B cell (primary cell): ENCODE measurements at regions not wholly inside any gene's neighbourhood (a gene's known extent, or its start where the extent isn't known, plus 50 kb on each side); places are given as distances from the start of the nearest gene placed in this dataset.

Experiments
- ATAC-seq: fragments of 200-7000 bp; cut with Tn5 transposase; one replicate; pipeline ENCODE4 v1.10.0; 2021; ENCODE audit warnings: low read depth, mild to moderate bottlenecking, moderate number of reproducible peaks, moderate library complexity
- CTCF ChIA-PET: fragments of 350-600 bp; sonication (Branson Sonifier 250); formaldehyde crosslinking; loops from one replicate; lab custom pipeline; 2021; ENCODE audit warnings: antibody characterized with exemption, inconsistent platforms; lab: Charles Lee
- POLR2A ChIA-PET: fragments of 350-600 bp; sonication (Branson Sonifier 250); formaldehyde crosslinking; loops from one replicate; lab custom pipeline; 2021; ENCODE audit warnings: antibody characterized with exemption; lab: Charles Lee
- DNase-seq: peaks from one replicate; pipeline ENCODE4 v3.0.0; 2013
- H2AFZ ChIP-seq: 2 replicates; pipeline ENCODE4 v1.6.1; 2012; ENCODE audit warnings: mild to moderate bottlenecking, low read depth, low read length; ENCODE audit not compliant: insufficient read depth, poor library complexity, severe bottlenecking
- H3K27ac ChIP-seq, 2 donors: 1 replicate in 1 of 2; 2 replicates in 1 of 2; pipeline ENCODE4 v1.5.1; 2012 to 2013; ENCODE audit warnings: low read length in 2 of 2, mild to moderate bottlenecking in 2 of 2, moderate library complexity in 1 of 2
- H3K27me3 ChIP-seq, 4 experiments: fragments of 200-600 bp in 1 of 4; sonication (generic) in 1 of 4; replicated peaks in 1 of 4; 1 replicate in 2 of 4; 2 replicates in 2 of 4; pipeline versions ENCODE4 v1.6.1 to v1.7.0; 2013 to 2016; ENCODE audit warnings: low read length in 3 of 4, mild to moderate bottlenecking in 2 of 4, mixed read lengths in 1 of 4, moderate library complexity in 1 of 4; ENCODE audit not compliant: insufficient read depth in 4 of 4, control insufficient read depth in 3 of 4; ENCODE audit errors: control extremely low read depth in 1 of 4
- H3K36me3 ChIP-seq, 2 experiments: replicated peaks in 1 of 2; 1 replicate in 1 of 2; 2 replicates in 1 of 2; pipeline versions ENCODE4 v1.6.1 to v1.7.1; 2013; ENCODE audit warnings: low read length in 1 of 2; ENCODE audit not compliant: insufficient read depth in 2 of 2, control insufficient read depth in 1 of 2; ENCODE audit errors: control extremely low read depth in 1 of 2, extremely low read depth in 1 of 2
- H3K4me1 ChIP-seq, 2 donors: fragments of 200-600 bp in 1 of 2; sonication (generic) in 1 of 2; 1 replicate in 1 of 2; 2 replicates in 1 of 2; pipeline versions ENCODE4 v1.5.1 to v1.6.1; 2013 to 2017; ENCODE audit warnings: low read length in 2 of 2; ENCODE audit not compliant: control insufficient read depth in 2 of 2, insufficient read depth in 2 of 2
- H3K4me2 ChIP-seq: replicated peaks from 2 replicates; pipeline ENCODE3; 2012; ENCODE audit warnings: mild to moderate bottlenecking, low read depth, low read length; ENCODE audit not compliant: poor library complexity, severe bottlenecking
- H3K4me3 ChIP-seq, 5 experiments: fragments of 200-600 bp in 1 of 5; sonication (generic) in 1 of 5; 1 replicate in 3 of 5; 2 replicates in 2 of 5; pipeline versions ENCODE4 v1.5.1 to v1.7.0; 2011 to 2016; ENCODE audit warnings: low read length in 4 of 5, mild to moderate bottlenecking in 4 of 5, low read depth in 2 of 5, control low read depth in 1 of 5, moderate library complexity in 1 of 5; ENCODE audit not compliant: insufficient read depth in 1 of 5; ENCODE audit errors: control extremely low read depth in 1 of 5, extremely low read depth in 1 of 5
- H3K79me2 ChIP-seq: fragments of 200-600 bp; sonication (generic); one replicate; pipeline ENCODE4 v1.6.0; 2016; ENCODE audit warnings: low read length; ENCODE audit not compliant: control insufficient read depth, insufficient read depth
- H3K9ac ChIP-seq: fragments of 200-600 bp; sonication (generic); 2 replicates; pipeline ENCODE4 v1.6.1; 2017; ENCODE audit warnings: mild to moderate bottlenecking, low read length, moderate library complexity
- H3K9me3 ChIP-seq, 3 donors: one replicate each; pipeline versions ENCODE4 v1.6.1 to v1.7.1; 2013; ENCODE audit warnings: low read length in 2 of 3; ENCODE audit not compliant: control insufficient read depth in 2 of 3, insufficient read depth in 1 of 3; ENCODE audit errors: control extremely low read depth in 1 of 3
- H4K20me1 ChIP-seq: 2 replicates; pipeline ENCODE4 v1.6.0; 2012; ENCODE audit warnings: mild to moderate bottlenecking, low read length; ENCODE audit not compliant: insufficient read depth, control insufficient read depth, poor library complexity, severe bottlenecking
- H3K27ac Mint-ChIP-seq: one replicate; pipeline ENCODE4 v1.8.0; 2021; ENCODE audit warnings: mixed read lengths
- H3K27me3 Mint-ChIP-seq: one replicate; pipeline ENCODE4 v1.8.0; 2021; ENCODE audit warnings: mixed read lengths
- H3K4me1 Mint-ChIP-seq: one replicate; pipeline ENCODE4 v1.8.0; 2021; ENCODE audit warnings: mixed read lengths
- H3K4me3 Mint-ChIP-seq: one replicate; pipeline ENCODE4 v1.8.0; 2021; ENCODE audit warnings: mixed read lengths
- H3K9me3 Mint-ChIP-seq: one replicate; pipeline ENCODE4 v1.8.0; 2022; ENCODE audit warnings: mixed read lengths; ENCODE audit not compliant: insufficient read depth
- CTCF ChIP-seq: fragments of 200-600 bp; IDR thresholded peaks from one replicate; pipeline ENCODE4 v1.8.0; 2022; ENCODE audit warnings: antibody characterized with exemption, mild to moderate bottlenecking
- EZH2 ChIP-seq: IDR thresholded peaks from 2 replicates; pipeline ENCODE4 v1.6.1; 2012; ENCODE audit warnings: borderline replicate concordance, low read depth, mild to moderate bottlenecking, moderate library complexity, low read length; ENCODE audit not compliant: insufficient read depth, poor library complexity, severe bottlenecking
- WGBS: methylation state at CpG from one replicate; pipeline ENCODE4 v1.1.5; 2013; ENCODE audit warnings: missing lambda C conversion rate; ENCODE audit not compliant: insufficient coverage; 5-methylcytosine and 5-hydroxymethylcytosine counted together
- intact Hi-C: fragments of 100-400 bp; cut with micrococcal nuclease; formaldehyde crosslinking; loops from one replicate; pipeline ENCODE4 v1.10.0; 2022

GRCh38 chr11:70861559-70861958 lies 390.8 kb downstream of the SHANK2 start:
- no peak for DNase-seq
- no peaks in the 10 kb centered on the region for H3K79me2 ChIP-seq
- H3K9ac ChIP-seq, result no peak overlapping the region
- no peaks in the 10 kb centered on the region for H4K20me1 ChIP-seq
- H3K9me3 ChIP-seq, result no peaks in the 10 kb centered on the region
- no peak overlapping the region for H3K4me2 ChIP-seq
- ChIA-PET CTCF (interaction anchor here (1.3 kb wide), 1 partner anchor 46 kb away, joined by 3 read pairs; no protein-coding TSS in a partner anchor), POLR2A (no interaction called here)
- ATAC-seq, result no peak
- Mint-ChIP-seq H3K4me3 (no peak overlapping the region), H3K4me1 (no peaks in the 10 kb centered on the region), H3K27me3 (peaks cover 7% of the 10 kb centered on the region), H3K9me3 (no peaks in the 10 kb centered on the region), H3K27ac (no peak overlapping the region)
- 74% methylated on average over 2 of the region's 2 CpGs for WGBS
- H3K4me1 ChIP-seq, result no peaks in the 10 kb centered on the region
- no peaks in the 10 kb centered on the region for H3K36me3 ChIP-seq
- intact Hi-C loops, result no loop called here
- TF ChIP-seq EZH2 (no peak), CTCF (no peak)
- H3K4me3 ChIP-seq, result no peak overlapping the region
- H3K27ac ChIP-seq, result no peak overlapping the region
- no peak overlapping the region for H2AFZ ChIP-seq
- H3K27me3 ChIP-seq, result no peaks in the 10 kb centered on the region

GRCh38 chr11:70862093-70862492 lies 390.3 kb downstream of the SHANK2 start:
- H2AFZ ChIP-seq, result no peak overlapping the region
- DNase-seq (no peak), ATAC-seq (no peak)
- H3K27me3 ChIP-seq, result no peaks in the 10 kb centered on the region
- no peak overlapping the region for H3K9ac ChIP-seq
- Mint-ChIP-seq H3K27ac (no peak overlapping the region), H3K9me3 (no peaks in the 10 kb centered on the region), H3K4me3 (no peak overlapping the region), H3K4me1 (no peaks in the 10 kb centered on the region), H3K27me3 (peaks cover 3% of the 10 kb centered on the region)
- ChIA-PET POLR2A (no interaction called here), CTCF (interaction anchor here (1.3 kb wide), 1 partner anchor 47 kb away, joined by 3 read pairs; no protein-coding TSS in a partner anchor)
- no peaks in the 10 kb centered on the region for H3K79me2 ChIP-seq
- no peaks in the 10 kb centered on the region for H3K9me3 ChIP-seq
- intact Hi-C loops, result no loop called here
- no peaks in the 10 kb centered on the region for H4K20me1 ChIP-seq
- H3K27ac ChIP-seq, result no peak overlapping the region
- no peaks in the 10 kb centered on the region for H3K36me3 ChIP-seq
- no peak for TF ChIP-seq CTCF
- TF ChIP-seq EZH2, result no peak
- no peak overlapping the region for H3K4me2 ChIP-seq
- 79% methylated on average over 6 of the region's 6 CpGs for WGBS
- no peak overlapping the region for H3K4me3 ChIP-seq
- no peaks in the 10 kb centered on the region for H3K4me1 ChIP-seq
